ENCODE measurements at regions not wholly inside any gene's neighbourhood (a gene's known extent, or its start where the extent isn't known, plus 50 kb on each side); places are given as distances from the start of the nearest gene placed in this dataset.

DNA sequence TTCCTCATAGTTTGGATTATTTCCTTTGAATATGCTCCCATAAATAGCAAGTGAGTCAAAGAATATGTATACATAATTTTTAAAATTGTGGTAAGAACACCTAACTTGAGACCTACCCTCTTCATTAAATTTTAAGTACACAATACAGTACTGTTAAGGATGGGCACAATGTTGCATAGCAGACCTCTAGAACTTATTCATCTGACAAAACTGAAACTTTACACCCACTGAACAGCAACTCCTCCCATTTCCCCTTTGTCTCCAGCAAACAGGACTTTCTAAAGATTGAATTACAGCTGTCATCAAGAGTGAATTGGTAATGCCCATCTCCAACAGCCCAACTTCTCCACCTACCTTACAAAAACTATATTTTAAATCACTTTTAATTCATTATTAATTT is 388.9 kb downstream of the HTR1A start:
- TF ChIP-seq, protein P1, sequence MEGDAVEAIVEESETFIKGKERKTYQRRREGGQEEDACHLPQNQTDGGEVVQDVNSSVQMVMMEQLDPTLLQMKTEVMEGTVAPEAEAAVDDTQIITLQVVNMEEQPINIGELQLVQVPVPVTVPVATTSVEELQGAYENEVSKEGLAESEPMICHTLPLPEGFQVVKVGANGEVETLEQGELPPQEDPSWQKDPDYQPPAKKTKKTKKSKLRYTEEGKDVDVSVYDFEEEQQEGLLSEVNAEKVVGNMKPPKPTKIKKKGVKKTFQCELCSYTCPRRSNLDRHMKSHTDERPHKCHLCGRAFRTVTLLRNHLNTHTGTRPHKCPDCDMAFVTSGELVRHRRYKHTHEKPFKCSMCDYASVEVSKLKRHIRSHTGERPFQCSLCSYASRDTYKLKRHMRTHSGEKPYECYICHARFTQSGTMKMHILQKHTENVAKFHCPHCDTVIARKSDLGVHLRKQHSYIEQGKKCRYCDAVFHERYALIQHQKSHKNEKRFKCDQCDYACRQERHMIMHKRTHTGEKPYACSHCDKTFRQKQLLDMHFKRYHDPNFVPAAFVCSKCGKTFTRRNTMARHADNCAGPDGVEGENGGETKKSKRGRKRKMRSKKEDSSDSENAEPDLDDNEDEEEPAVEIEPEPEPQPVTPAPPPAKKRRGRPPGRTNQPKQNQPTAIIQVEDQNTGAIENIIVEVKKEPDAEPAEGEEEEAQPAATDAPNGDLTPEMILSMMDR (IDR thresholded peaks at IDR 0.05) = no peak
- no peak for TF ChIP-seq EP300 (IDR thresholded peaks at IDR 0.05)
- TF ChIP-seq POLR2AphosphoS5 (IDR thresholded peaks at IDR 0.05) = no peak

Data from suprapubic skin (tissue), 4 donors.